OCI-LY1 (cell line): ENCODE measurements at regions not wholly inside any gene's neighbourhood (a gene's known extent, or its start where the extent isn't known, plus 50 kb on each side); places are given as distances from the start of the nearest gene placed in this dataset.

Experiments
- EZH2 ChIP-seq: fragments of 200-600 bp; sonication (generic), shearing (Covaris generic); IDR thresholded peaks from 2 replicates; pipeline ENCODE4 v1.8.0; 2017; ENCODE audit warnings: borderline replicate concordance, mixed run types, mild to moderate bottlenecking, antibody characterized with exemption, low read length, moderate library complexity, mixed read lengths
- TF ChIP-seq, protein P1 (sequence below): fragments of 200-600 bp; sonication (generic), shearing (Covaris generic); IDR thresholded peaks from 2 replicates; pipeline ENCODE4 v1.5.1; 2017; ENCODE audit warnings: mild to moderate bottlenecking, antibody characterized with exemption, low read length, moderate library complexity, mixed read lengths

DNA sequence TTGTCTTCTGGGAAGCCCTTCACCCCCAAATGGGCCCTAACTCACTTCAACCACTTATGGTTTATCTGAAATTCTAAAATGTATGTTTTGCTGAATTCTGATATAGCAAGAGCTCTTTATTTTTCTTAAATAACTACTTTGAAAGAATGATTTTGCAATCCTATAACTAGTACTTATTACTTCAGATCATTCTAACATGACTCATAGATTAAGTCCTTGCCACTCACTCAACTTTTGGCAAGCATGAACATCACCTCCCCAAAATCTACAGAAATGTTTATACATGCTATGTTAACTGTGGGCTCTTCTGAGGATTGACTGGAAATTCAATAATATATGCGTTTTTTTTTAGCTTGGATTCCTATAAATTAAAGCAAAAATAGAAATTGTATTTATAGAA is 367.4 kb upstream of the FAT3 start:
- TF ChIP-seq, protein P1, sequence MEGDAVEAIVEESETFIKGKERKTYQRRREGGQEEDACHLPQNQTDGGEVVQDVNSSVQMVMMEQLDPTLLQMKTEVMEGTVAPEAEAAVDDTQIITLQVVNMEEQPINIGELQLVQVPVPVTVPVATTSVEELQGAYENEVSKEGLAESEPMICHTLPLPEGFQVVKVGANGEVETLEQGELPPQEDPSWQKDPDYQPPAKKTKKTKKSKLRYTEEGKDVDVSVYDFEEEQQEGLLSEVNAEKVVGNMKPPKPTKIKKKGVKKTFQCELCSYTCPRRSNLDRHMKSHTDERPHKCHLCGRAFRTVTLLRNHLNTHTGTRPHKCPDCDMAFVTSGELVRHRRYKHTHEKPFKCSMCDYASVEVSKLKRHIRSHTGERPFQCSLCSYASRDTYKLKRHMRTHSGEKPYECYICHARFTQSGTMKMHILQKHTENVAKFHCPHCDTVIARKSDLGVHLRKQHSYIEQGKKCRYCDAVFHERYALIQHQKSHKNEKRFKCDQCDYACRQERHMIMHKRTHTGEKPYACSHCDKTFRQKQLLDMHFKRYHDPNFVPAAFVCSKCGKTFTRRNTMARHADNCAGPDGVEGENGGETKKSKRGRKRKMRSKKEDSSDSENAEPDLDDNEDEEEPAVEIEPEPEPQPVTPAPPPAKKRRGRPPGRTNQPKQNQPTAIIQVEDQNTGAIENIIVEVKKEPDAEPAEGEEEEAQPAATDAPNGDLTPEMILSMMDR: no peak
- no peak for TF ChIP-seq EZH2
